A673 (cell line): ENCODE measurements at regions not wholly inside any gene's neighbourhood (a gene's known extent, or its start where the extent isn't known, plus 50 kb on each side); places are given as distances from the start of the nearest gene placed in this dataset.

Experiments used
- BruUV-seq: library from RNA; stranded (reverse); fragments of 400-500 nt; replicated peaks from 2 replicates; lab custom pipeline; 2021; lab: Mats Ljungman, UMichigan
- CTCF ChIA-PET: fragments of 300-600 bp; sonication (Branson Sonifier 250); formaldehyde crosslinking; loops from one replicate; lab custom pipeline; 2022; ENCODE audit warnings: antibody characterized with exemption; lab: Charles Lee
- POLR2A ChIA-PET: fragments of 300-600 bp; sonication (Branson Sonifier 250); formaldehyde crosslinking; loops from one replicate; lab custom pipeline; 2022; ENCODE audit warnings: antibody characterized with exemption; ENCODE audit not compliant: low non-redundant PET; lab: Charles Lee
- DNase-seq: peaks from one replicate; pipeline ENCODE4 v3.0.0-alpha.2; 2015; ENCODE audit warnings: low spot score
- H3K27ac ChIP-seq: fragments of 200-600 bp; sonication (generic); 2 replicates; pipeline ENCODE4 v1.5.1; 2016; ENCODE audit warnings: mixed run types, low read depth, mild to moderate bottlenecking, mixed read lengths, antibody characterized with exemption, low read length; ENCODE audit not compliant: poor library complexity, severe bottlenecking
- H3K27me3 ChIP-seq: fragments of 200-600 bp; sonication (generic); replicated peaks from 2 replicates; pipeline ENCODE4 v1.6.1; 2017; ENCODE audit warnings: mixed run types, low read depth, mild to moderate bottlenecking, mixed read lengths, antibody characterized with exemption, low read length; ENCODE audit not compliant: insufficient read depth, poor library complexity
- H3K36me3 ChIP-seq: fragments of 200-600 bp; sonication (generic); 2 replicates; pipeline ENCODE4 v1.6.1; 2016; ENCODE audit warnings: mixed run types, mild to moderate bottlenecking, mixed read lengths, antibody characterized with exemption, low read length; ENCODE audit not compliant: insufficient read depth, poor library complexity, severe bottlenecking
- H3K4me1 ChIP-seq: fragments of 200-600 bp; sonication (generic); 2 replicates; pipeline ENCODE4 v1.6.1; 2017; ENCODE audit warnings: mixed run types, mild to moderate bottlenecking, mixed read lengths, antibody characterized with exemption, low read length; ENCODE audit not compliant: insufficient read depth, poor library complexity, severe bottlenecking
- H3K4me3 ChIP-seq: fragments of 200-600 bp; sonication (generic); 2 replicates; pipeline ENCODE4 v1.5.1; 2016; ENCODE audit warnings: low read depth, mixed run types, mild to moderate bottlenecking, mixed read lengths, low read length; ENCODE audit not compliant: poor library complexity, severe bottlenecking
- H3K9me3 ChIP-seq: fragments of 200-600 bp; sonication (generic); 2 replicates; pipeline ENCODE4 v1.6.1; 2016; ENCODE audit warnings: mixed run types, low read depth, mild to moderate bottlenecking, mixed read lengths, antibody characterized with exemption, low read length; ENCODE audit not compliant: poor library complexity, severe bottlenecking
- EZH2 ChIP-seq: fragments of 200-600 bp; sonication (generic); IDR thresholded peaks from 2 replicates; pipeline ENCODE4 v1.6.1; 2017; ENCODE audit warnings: borderline replicate concordance, low read depth, mild to moderate bottlenecking, mixed read lengths, antibody characterized with exemption, low read length; ENCODE audit not compliant: poor library complexity, severe bottlenecking
- intact Hi-C: fragments of 100-400 bp; cut with micrococcal nuclease; formaldehyde crosslinking; loops from one replicate; pipeline ENCODE4 v1.10.0; 2022; ENCODE audit not compliant: unreplicated experiment
- TF ChIP-seq, protein P1 (sequence below): fragments of 300-800, 200-600 bp; sonication (generic); conservative IDR thresholded peaks from 2 replicates; pipeline ENCODE4 v1.5.1; 2017; ENCODE audit warnings: low read depth, mild to moderate bottlenecking, antibody characterized with exemption, low read length, moderate library complexity, mixed read lengths

DNA sequence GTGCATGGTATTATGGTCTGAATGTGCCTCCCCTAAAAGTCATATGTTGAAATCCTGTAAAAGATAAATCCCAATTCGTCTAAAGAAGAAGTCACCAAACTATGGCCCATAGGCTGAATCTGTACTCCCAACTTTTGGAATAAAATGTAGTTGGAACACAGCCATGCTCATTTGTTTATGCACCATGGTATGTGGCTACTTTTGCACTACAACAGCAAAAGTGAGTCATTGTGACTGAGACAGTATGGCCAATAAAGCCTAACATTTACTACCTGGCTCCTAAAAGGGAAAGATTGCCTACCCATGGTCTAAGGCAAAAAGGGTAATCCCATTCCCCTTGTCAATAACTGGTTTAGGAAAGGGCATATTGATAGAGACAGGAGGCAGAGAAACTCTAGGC, 101.8 kb downstream of the LRIG3 start:
- Histone ChIP-seq H3K27me3 (no peaks in the 10 kb centered on the region), H3K27ac (no peak overlapping the region), H3K9me3 (no peaks in the 10 kb centered on the region), H3K4me1 (no peaks in the 10 kb centered on the region), H3K4me3 (no peak overlapping the region), H3K36me3 (no peaks in the 10 kb centered on the region)
- CTCF ChIA-PET: no interaction called here
- POLR2A ChIA-PET: no interaction called here
- DNase-seq: no peak
- BruUV-seq: no TSS peak
- TF ChIP-seq, protein P1, sequence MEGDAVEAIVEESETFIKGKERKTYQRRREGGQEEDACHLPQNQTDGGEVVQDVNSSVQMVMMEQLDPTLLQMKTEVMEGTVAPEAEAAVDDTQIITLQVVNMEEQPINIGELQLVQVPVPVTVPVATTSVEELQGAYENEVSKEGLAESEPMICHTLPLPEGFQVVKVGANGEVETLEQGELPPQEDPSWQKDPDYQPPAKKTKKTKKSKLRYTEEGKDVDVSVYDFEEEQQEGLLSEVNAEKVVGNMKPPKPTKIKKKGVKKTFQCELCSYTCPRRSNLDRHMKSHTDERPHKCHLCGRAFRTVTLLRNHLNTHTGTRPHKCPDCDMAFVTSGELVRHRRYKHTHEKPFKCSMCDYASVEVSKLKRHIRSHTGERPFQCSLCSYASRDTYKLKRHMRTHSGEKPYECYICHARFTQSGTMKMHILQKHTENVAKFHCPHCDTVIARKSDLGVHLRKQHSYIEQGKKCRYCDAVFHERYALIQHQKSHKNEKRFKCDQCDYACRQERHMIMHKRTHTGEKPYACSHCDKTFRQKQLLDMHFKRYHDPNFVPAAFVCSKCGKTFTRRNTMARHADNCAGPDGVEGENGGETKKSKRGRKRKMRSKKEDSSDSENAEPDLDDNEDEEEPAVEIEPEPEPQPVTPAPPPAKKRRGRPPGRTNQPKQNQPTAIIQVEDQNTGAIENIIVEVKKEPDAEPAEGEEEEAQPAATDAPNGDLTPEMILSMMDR: no peak
- TF ChIP-seq EZH2: no peak
- intact Hi-C loops: no loop called here

DNA sequence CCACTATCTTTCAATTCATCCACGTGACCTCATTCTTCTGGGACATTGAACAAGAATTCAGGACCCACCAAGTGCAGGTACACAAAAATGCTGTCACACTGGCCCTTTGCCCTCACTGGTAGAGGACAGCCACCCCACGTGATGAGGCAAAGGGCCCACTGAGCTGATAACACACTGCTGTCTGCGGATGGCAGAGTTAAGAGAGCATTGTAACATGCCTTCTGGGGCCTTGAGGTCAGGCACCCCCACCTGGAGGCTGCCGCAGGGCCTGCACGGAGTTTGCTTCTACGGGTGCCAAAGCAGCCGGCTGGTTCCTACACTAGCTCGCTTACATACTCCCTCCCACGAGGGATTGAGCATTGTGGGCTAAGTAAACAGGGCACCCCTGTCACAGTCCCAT, 101.0 kb downstream of the LRIG3 start:
- POLR2A ChIA-PET: no interaction called here

DNA sequence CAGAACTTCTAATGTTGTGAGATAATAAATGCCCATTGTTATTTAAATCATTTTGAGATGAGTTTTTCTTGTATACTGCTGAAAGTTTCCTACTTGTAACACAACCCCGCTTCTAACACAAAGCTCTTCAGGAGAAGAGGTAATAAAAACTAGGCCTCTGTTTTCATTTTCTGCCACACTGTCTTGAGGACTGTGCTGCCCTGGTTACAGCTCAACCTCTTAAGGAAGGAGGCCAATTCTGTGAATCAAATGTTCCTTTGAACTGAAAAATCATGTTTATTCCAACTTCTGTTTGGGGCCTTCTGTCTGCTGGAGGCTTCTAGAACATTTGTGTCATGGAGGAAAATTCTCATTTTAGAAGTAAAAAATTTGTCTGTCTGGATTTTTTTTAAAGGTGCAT, 100.3 kb downstream of the LRIG3 start:
- Histone ChIP-seq H3K27ac (no peak overlapping the region), H3K27me3 (no peaks in the 10 kb centered on the region), H3K4me3 (no peak overlapping the region), H3K4me1 (no peaks in the 10 kb centered on the region), H3K36me3 (no peaks in the 10 kb centered on the region), H3K9me3 (no peaks in the 10 kb centered on the region)
- POLR2A ChIA-PET: no interaction called here
- no peak for TF ChIP-seq EZH2
- TF ChIP-seq, protein P1: no peak
- BruUV-seq: no TSS peak
- intact Hi-C loops: loop anchor here (10.0 kb wide), 1 partner anchor 335 kb away; no protein-coding TSS in a partner anchor
- DNase-seq: no peak
- CTCF ChIA-PET: no interaction called here

More for the DNA sequence above, 101.0 kb downstream of the LRIG3 start:
- no peak for TF ChIP-seq EZH2
- TF ChIP-seq, protein P1: no peak
- CTCF ChIA-PET: no interaction called here
- Histone ChIP-seq H3K4me3 (no peak overlapping the region), H3K27me3 (no peaks in the 10 kb centered on the region), H3K36me3 (no peaks in the 10 kb centered on the region), H3K27ac (no peak overlapping the region), H3K4me1 (no peaks in the 10 kb centered on the region), H3K9me3 (no peaks in the 10 kb centered on the region)
- intact Hi-C loops: no loop called here
- no TSS peak for BruUV-seq
- no peak for DNase-seq
